Transverse colon (tissue), 4 donors: ENCODE measurements at regions not wholly inside any gene's neighbourhood (a gene's known extent, or its start where the extent isn't known, plus 50 kb on each side); places are given as distances from the start of the nearest gene placed in this dataset.

Experiments
- DNase-seq: peaks from one replicate; pipeline ENCODE4 v3.0.0-alpha.2; 2019
- H3K27ac ChIP-seq, 4 donors: fragments of 200-600 bp; sonication (generic); 2 replicates each; pipeline ENCODE4 v1.5.1; 2016 to 2018; ENCODE audit warnings: inconsistent platforms in 4 of 4
- H3K27me3 ChIP-seq: fragments of 200-600 bp; sonication (generic); 2 replicates; pipeline ENCODE4 v1.5.1; 2017; ENCODE audit warnings: inconsistent platforms
- H3K36me3 ChIP-seq, 4 donors: fragments of 200-600 bp; sonication (generic); 2 replicates each; pipeline ENCODE4 v1.5.1; 2017 to 2019; ENCODE audit warnings: inconsistent platforms in 4 of 4
- H3K4me1 ChIP-seq, 4 donors: fragments of 200-600 bp; sonication (generic); 2 replicates each; pipeline ENCODE4 v1.5.1; 2017 to 2020; ENCODE audit warnings: inconsistent platforms in 4 of 4
- H3K4me3 ChIP-seq, 4 donors: fragments of 200-600 bp; sonication (generic); 1 replicate in 1 of 4; 2 replicates in 3 of 4; pipeline versions ENCODE4 v1.5.1 to v1.6.1; 2017 to 2019; ENCODE audit warnings: inconsistent platforms in 4 of 4
- H3K9me3 ChIP-seq, 2 donors: fragments of 200-600 bp; sonication (generic); 2 replicates each; pipeline ENCODE4 v1.5.1; 2017 to 2019; ENCODE audit warnings: inconsistent platforms in 2 of 2
- CTCF ChIP-seq, 5 experiments: fragments of 200-600 bp in 3 of 5; fragments of 450-650 bp in 2 of 5; sonication (generic) in 3 of 5; IDR thresholded peaks; 1 replicate in 2 of 5; 2 replicates in 3 of 5; pipeline ENCODE4 v1.5.1; 2016 to 2017; ENCODE audit warnings: antibody characterized with exemption in 5 of 5, inconsistent platforms in 3 of 5, mild to moderate bottlenecking in 2 of 5, moderate library complexity in 1 of 5
- EP300 ChIP-seq: sonication (generic); formaldehyde crosslinking; IDR thresholded peaks from one replicate; pipeline ENCODE4 v1.6.1; 2017; ENCODE audit warnings: antibody characterized with exemption, low read depth
- POLR2A ChIP-seq: fragments of 450-650 bp; IDR thresholded peaks from one replicate; pipeline ENCODE4 v1.6.1; 2016; ENCODE audit warnings: antibody characterized with exemption, mild to moderate bottlenecking, moderate library complexity
- POLR2AphosphoS5 ChIP-seq, 3 donors: sonication (generic); formaldehyde crosslinking; IDR thresholded peaks; one replicate each; pipeline ENCODE4 v1.6.1; 2016; ENCODE audit warnings: antibody characterized with exemption in 3 of 3
- WGBS, 2 donors: methylation state at CpG; one replicate each; pipeline ENCODE4 v1.1.5; 2018; ENCODE audit warnings: low coverage in 1 of 2; 5-methylcytosine and 5-hydroxymethylcytosine counted together
- in situ Hi-C, 4 donors: fragments of 200-750 bp; cut with MboI; loops; one replicate each; pipeline versions ENCODE4 v1.15.0 to v1.15.1; 2017; ENCODE audit warnings: low sequenced_read_pairs in 3 of 4, low pct_ligation_motif_present in 1 of 4, low pct_unique_long_range_greater_than_20kb in 1 of 4
- intact Hi-C: fragments of 100-400 bp; cut with DNase I; formaldehyde crosslinking; loops from one replicate; pipeline ENCODE4 v1.15.1; 2023; ENCODE audit warnings: low total_unique reads

GRCh38 chr5:77925503-77925902, 149.4 kb upstream of the TBCA start:
- intact Hi-C loops (no loop called here), in situ Hi-C loops (no loop called here)
- WGBS, 2 donors, result 86 to 94% methylated on average over 3 of the region's 3 CpGs

GRCh38 chr5:77924081-77924480, 147.9 kb upstream of the TBCA start:
- in situ Hi-C loops, result no loop called here
- Histone ChIP-seq H3K27ac (no peak overlapping the region), H3K9me3 (no peaks in the 10 kb centered on the region), H3K36me3 (no peaks in the 10 kb centered on the region), H3K4me1 (no peaks in the 10 kb centered on the region), H3K4me3 (no peak overlapping the region), H3K27me3 (no peaks in the 10 kb centered on the region)
- intact Hi-C loops, result no loop called here
- TF ChIP-seq POLR2AphosphoS5 (IDR thresholded peaks at IDR 0.05) (no peak), POLR2A (no peak), CTCF (IDR thresholded peaks at IDR 0.05) (no peak), EP300 (no peak)
- 56 to 64% methylated on average over 2 to 3 of the region's 3 CpGs for WGBS, 2 donors
- no peak for DNase-seq

More at GRCh38 chr5:77925503-77925902, 149.4 kb upstream of the TBCA start:
- TF ChIP-seq POLR2A (no peak), EP300 (no peak), CTCF (IDR thresholded peaks at IDR 0.05) (no peak)
- Histone ChIP-seq H3K27ac (no peak overlapping the region), H3K4me1 (no peaks in the 10 kb centered on the region), H3K9me3 (no peaks in the 10 kb centered on the region), H3K36me3 (no peaks in the 10 kb centered on the region), H3K27me3 (peaks cover 10% of the 10 kb centered on the region), H3K4me3 (no peak overlapping the region)
- no peak for DNase-seq

- in situ Hi-C loops, result no loop called here
- 38 to 74% methylated on average over 1 to 4 of the region's 4 CpGs for WGBS, 2 donors
- no peaks in the 10 kb centered on the region for H3K4me1 ChIP-seq
- H3K9me3 ChIP-seq, result no peaks in the 10 kb centered on the region
- H3K4me3 ChIP-seq, result no peak overlapping the region
- H3K27me3 ChIP-seq, result no peaks in the 10 kb centered on the region
- intact Hi-C loops, result no loop called here
- H3K36me3 ChIP-seq, result no peaks in the 10 kb centered on the region
- TF ChIP-seq POLR2AphosphoS5 (IDR thresholded peaks at IDR 0.05) (no peak), EP300 (no peak), POLR2A (no peak), CTCF (IDR thresholded peaks at IDR 0.05) (no peak)
- DNase-seq, result no peak
- no peak overlapping the region for H3K27ac ChIP-seq
These were observed 147.5 kb upstream of the TBCA start for GRCh38 chr5:77923666-77924065.

GRCh38 chr5:77921094-77921768, 145.1 kb upstream of the TBCA start:
- H3K36me3 ChIP-seq, result no peaks in the 10 kb centered on the region
- H3K27ac ChIP-seq, result no peak overlapping the region
- TF ChIP-seq POLR2AphosphoS5 (IDR thresholded peaks at IDR 0.05), result no peak
- no peak for TF ChIP-seq CTCF (IDR thresholded peaks at IDR 0.05)
- no peak for TF ChIP-seq POLR2A
- TF ChIP-seq EP300, result no peak
- no peaks in the 10 kb centered on the region for H3K9me3 ChIP-seq
- 82 to 100% methylated on average over 1 to 4 of the region's 4 CpGs for WGBS, 2 donors
- H3K4me3 ChIP-seq, result no peak overlapping the region
- in situ Hi-C loops (no loop called here), intact Hi-C loops (no loop called here)
- H3K27me3 ChIP-seq, result no peaks in the 10 kb centered on the region
- DNase-seq, result no peak
- no peaks in the 10 kb centered on the region for H3K4me1 ChIP-seq
